ENCODE measurements at regions not wholly inside any gene's neighbourhood (a gene's known extent, or its start where the extent isn't known, plus 50 kb on each side); places are given as distances from the start of the nearest gene placed in this dataset.

GRCh38 chr3:196147116-196147515 lies 64.1 kb downstream of the ZDHHC19 start:
- DNase-seq, result no peak
- TF ChIP-seq POLR2A (IDR thresholded peaks at IDR 0.05) (no peak), CTCF (IDR thresholded peaks at IDR 0.05) (no peak)
- 91 to 93% methylated on average over 2 of the region's 2 CpGs for WGBS, 2 donors

GRCh38 chr3:196145468-196146262 lies 63.8 kb upstream of the TFRC start:
- intact Hi-C loops (cut with DNase I), result no loop called here
- TF ChIP-seq POLR2A (IDR thresholded peaks at IDR 0.05) (no peak), CTCF (IDR thresholded peaks at IDR 0.05) (no peak)
- no peaks in the 10 kb centered on the region for H3K27me3 ChIP-seq
- no peaks in the 10 kb centered on the region for H3K9me3 ChIP-seq
- DNase-seq, result no peak
- no peak overlapping the region for H3K4me3 ChIP-seq (replicated peaks in 1 of 3)
- H3K4me1 ChIP-seq, result peaks cover 10 to 11% of the 10 kb centered on the region in 2 donors
- WGBS, 2 donors, result 87 to 88% methylated on average over 11 to 13 of the region's 18 CpGs
- H3K36me3 ChIP-seq, result no peaks in the 10 kb centered on the region
- H3K27ac ChIP-seq, result no peak overlapping the region

More at GRCh38 chr3:196147116-196147515, 64.1 kb downstream of the ZDHHC19 start:
- intact Hi-C loops (cut with DNase I), result no loop called here
- no peaks in the 10 kb centered on the region for H3K9me3 ChIP-seq
- no peak overlapping the region for H3K27ac ChIP-seq
- no peaks in the 10 kb centered on the region for H3K36me3 ChIP-seq
- peaks cover 7 to 8% of the 10 kb centered on the region in 2 donors for H3K4me1 ChIP-seq
- H3K4me3 ChIP-seq (replicated peaks in 1 of 3), result no peak overlapping the region
- H3K27me3 ChIP-seq, result no peaks in the 10 kb centered on the region

- 81 to 89% methylated on average over 19 of the region's 19 CpGs for WGBS, 2 donors
- intact Hi-C loops (cut with DNase I), result no loop called here
Observed at GRCh38 chr3:196144383-196145105, 62.7 kb upstream of the TFRC start.

GRCh38 chr3:196143708-196144382 lies 62.0 kb upstream of the TFRC start:
- Histone ChIP-seq H3K27ac (no peak overlapping the region), H3K27me3 (no peaks in the 10 kb centered on the region), H3K9me3 (no peaks in the 10 kb centered on the region), H3K36me3 (no peaks in the 10 kb centered on the region), H3K4me1 (peaks cover 10 to 11% of the 10 kb centered on the region in 2 donors), H3K4me3 (replicated peaks in 1 of 3) (no peak overlapping the region)
- TF ChIP-seq CTCF (IDR thresholded peaks at IDR 0.05) (no peak), POLR2A (IDR thresholded peaks at IDR 0.05) (no peak)
- no peak for DNase-seq
- intact Hi-C loops (cut with DNase I), result no loop called here
- 92 to 96% methylated on average over 16 to 17 of the region's 17 CpGs for WGBS, 2 donors

More at GRCh38 chr3:196144383-196145105, 62.7 kb upstream of the TFRC start:
- H3K4me3 ChIP-seq (replicated peaks in 1 of 3), result no peak overlapping the region
- no peaks in the 10 kb centered on the region for H3K27me3 ChIP-seq
- DNase-seq, result no peak
- H3K4me1 ChIP-seq, result peaks cover 10 to 11% of the 10 kb centered on the region in 2 donors
- no peak overlapping the region for H3K27ac ChIP-seq
- no peak for TF ChIP-seq POLR2A (IDR thresholded peaks at IDR 0.05)
- TF ChIP-seq CTCF (IDR thresholded peaks at IDR 0.05), result no peak
- H3K36me3 ChIP-seq, result no peaks in the 10 kb centered on the region
- H3K9me3 ChIP-seq, result no peaks in the 10 kb centered on the region

Data from thyroid gland (tissue), 4 donors.